Endothelial cell (in vitro differentiated cells): ENCODE measurements at regions not wholly inside any gene's neighbourhood (a gene's known extent, or its start where the extent isn't known, plus 50 kb on each side); places are given as distances from the start of the nearest gene placed in this dataset.

ENCODE experiments used
- DNase-seq: peaks from one replicate; pipeline ENCODE4 v3.0.0; 2021; ENCODE audit warnings: low spot score
- H3K27ac Mint-ChIP-seq: one replicate; pipeline ENCODE4 v1.8.0; 2021; ENCODE audit warnings: mixed read lengths, inconsistent platforms; ENCODE audit not compliant: unreplicated experiment
- H3K27me3 Mint-ChIP-seq: one replicate; pipeline ENCODE4 v1.8.0; 2021; ENCODE audit warnings: mild to moderate bottlenecking, moderate library complexity, mixed read lengths, inconsistent platforms; ENCODE audit not compliant: unreplicated experiment
- H3K36me3 Mint-ChIP-seq: one replicate; pipeline ENCODE4 v1.8.0; 2021; ENCODE audit warnings: mild to moderate bottlenecking, low read depth, mixed read lengths, inconsistent platforms; ENCODE audit not compliant: unreplicated experiment
- H3K4me1 Mint-ChIP-seq: one replicate; pipeline ENCODE4 v1.8.0; 2021; ENCODE audit warnings: mild to moderate bottlenecking, mixed read lengths, inconsistent platforms; ENCODE audit not compliant: unreplicated experiment
- H3K4me3 Mint-ChIP-seq: one replicate; pipeline ENCODE4 v1.8.0; 2021; ENCODE audit warnings: mild to moderate bottlenecking, mixed read lengths, inconsistent platforms; ENCODE audit not compliant: unreplicated experiment
- H3K9me3 Mint-ChIP-seq: one replicate; pipeline ENCODE4 v1.8.0; 2021; ENCODE audit warnings: mixed read lengths, inconsistent platforms; ENCODE audit not compliant: unreplicated experiment
- TF ChIP-seq, protein P1 (sequence below): fragments of 200-600 bp; sonication (generic); IDR thresholded peaks from one replicate; pipeline ENCODE4 v1.5.0; 2021; ENCODE audit warnings: antibody characterized with exemption; ENCODE audit not compliant: unreplicated experiment

DNA sequence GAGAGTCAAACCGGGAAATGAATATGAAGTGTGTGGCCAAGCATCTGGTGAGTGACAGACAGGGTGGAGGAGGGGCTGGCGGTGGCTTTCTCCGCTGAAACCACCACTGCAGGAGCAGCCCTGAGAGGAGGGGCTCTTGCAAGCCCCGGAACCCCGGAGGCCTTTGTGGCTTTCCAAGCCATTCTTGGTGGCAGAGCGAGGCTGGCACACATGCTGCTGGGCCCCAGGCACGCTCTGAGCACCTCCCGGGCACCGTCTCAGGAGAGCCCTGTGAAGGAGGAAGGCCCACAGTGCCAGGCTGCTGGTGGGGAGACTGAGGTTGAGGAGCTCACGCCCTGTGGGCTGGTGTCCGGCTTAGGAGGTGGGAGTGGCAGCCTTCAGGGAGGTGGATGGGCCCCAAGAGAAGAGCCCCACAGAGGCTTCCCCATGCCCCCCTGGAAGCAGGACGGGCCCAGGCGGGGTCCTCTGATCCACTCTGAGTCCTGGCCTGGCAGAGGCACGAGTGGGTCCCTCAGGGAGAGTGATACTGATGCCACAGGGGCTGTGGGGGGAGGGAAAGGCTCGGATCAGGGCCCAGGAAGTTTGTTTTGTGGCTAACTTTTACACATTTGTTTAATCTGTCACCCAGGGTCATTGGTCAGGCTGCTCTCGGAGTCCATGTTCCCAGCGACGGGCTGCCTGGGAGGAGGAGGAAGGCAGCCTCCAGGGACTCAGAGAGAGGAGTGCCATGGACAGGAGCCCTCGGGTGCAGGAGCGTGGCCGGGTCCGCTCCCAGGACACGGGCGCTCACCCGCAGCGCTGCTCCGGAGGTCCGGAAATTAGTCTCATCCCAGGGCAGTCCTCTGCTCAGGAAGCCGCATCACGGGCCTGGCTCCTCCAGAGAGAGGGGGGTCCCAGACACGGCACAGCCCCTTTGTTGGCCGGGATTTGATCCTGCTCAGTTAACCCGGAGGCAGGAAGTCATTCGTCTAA is 170.7 kb downstream of the ERMARD start:
- peaks cover 15% of the 10 kb centered on the region for H3K27me3 Mint-ChIP-seq
- H3K4me1 Mint-ChIP-seq, result peaks cover 5% of the 10 kb centered on the region
- DNase-seq, result no peak
- H3K27ac Mint-ChIP-seq, result no peak overlapping the region
- TF ChIP-seq, protein P1, sequence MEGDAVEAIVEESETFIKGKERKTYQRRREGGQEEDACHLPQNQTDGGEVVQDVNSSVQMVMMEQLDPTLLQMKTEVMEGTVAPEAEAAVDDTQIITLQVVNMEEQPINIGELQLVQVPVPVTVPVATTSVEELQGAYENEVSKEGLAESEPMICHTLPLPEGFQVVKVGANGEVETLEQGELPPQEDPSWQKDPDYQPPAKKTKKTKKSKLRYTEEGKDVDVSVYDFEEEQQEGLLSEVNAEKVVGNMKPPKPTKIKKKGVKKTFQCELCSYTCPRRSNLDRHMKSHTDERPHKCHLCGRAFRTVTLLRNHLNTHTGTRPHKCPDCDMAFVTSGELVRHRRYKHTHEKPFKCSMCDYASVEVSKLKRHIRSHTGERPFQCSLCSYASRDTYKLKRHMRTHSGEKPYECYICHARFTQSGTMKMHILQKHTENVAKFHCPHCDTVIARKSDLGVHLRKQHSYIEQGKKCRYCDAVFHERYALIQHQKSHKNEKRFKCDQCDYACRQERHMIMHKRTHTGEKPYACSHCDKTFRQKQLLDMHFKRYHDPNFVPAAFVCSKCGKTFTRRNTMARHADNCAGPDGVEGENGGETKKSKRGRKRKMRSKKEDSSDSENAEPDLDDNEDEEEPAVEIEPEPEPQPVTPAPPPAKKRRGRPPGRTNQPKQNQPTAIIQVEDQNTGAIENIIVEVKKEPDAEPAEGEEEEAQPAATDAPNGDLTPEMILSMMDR, result no peak
- H3K36me3 Mint-ChIP-seq, result peaks cover 4% of the 10 kb centered on the region
- no peaks in the 10 kb centered on the region for H3K9me3 Mint-ChIP-seq
- H3K4me3 Mint-ChIP-seq, result no peak overlapping the region

DNA sequence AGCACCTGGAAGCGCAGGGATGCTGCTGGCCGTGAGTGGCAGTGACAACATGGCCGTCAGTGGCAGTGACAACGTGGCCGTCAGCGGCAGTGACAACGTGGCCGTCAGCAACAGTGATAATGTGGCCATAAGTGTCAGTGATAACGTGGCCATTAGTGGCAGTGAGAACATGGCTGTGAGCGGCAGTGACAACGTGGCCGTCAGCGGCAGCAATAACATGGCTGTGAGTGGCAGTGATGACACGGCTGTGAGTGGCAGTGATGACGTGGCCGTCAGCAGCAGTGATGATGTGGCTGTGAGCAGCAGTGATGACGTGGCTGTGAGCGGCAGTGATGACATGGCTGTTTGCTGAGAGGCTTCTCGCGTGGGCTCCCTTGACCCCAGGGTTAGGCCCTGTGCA is 169.8 kb downstream of the ERMARD start:
- Mint-ChIP-seq H3K27ac (no peak overlapping the region), H3K9me3 (no peaks in the 10 kb centered on the region), H3K4me1 (peaks cover 5% of the 10 kb centered on the region), H3K27me3 (peaks cover 15% of the 10 kb centered on the region), H3K36me3 (peaks cover 4% of the 10 kb centered on the region), H3K4me3 (no peak overlapping the region)
- DNase-seq, result no peak
- TF ChIP-seq, protein P1, result no peak

DNA sequence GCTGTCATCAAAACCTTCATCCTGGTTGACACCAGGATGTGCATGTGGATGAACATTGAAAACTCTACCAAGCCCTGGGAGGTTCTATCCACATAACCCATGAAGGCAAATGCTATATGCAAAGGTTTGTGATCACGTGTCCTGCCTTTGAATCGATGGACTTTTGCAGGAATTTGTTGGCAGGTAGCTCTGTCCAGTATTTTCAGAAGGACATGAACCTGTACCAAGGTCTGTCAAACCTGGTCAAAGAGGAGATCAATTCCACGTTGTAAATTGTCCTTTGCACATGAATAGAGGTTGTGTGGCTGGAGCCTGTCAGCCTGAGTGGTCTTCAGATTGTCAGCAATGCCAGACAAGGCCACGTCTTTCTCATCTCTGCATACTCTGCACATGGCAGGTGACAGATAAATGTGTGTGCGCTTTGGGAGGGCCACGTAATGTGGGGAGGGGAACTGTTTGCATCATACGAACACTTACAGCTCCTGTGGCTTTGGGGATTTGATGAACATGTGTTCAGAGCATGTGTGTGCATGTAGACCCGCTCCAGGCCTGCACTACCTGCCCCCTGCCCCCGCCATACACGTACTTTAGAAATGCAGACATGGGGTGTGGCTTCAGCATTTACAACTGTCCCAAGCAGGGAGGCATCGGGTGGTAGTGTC is 169.1 kb downstream of the ERMARD start:
- H3K4me1 Mint-ChIP-seq, result peaks cover 5% of the 10 kb centered on the region

DNA sequence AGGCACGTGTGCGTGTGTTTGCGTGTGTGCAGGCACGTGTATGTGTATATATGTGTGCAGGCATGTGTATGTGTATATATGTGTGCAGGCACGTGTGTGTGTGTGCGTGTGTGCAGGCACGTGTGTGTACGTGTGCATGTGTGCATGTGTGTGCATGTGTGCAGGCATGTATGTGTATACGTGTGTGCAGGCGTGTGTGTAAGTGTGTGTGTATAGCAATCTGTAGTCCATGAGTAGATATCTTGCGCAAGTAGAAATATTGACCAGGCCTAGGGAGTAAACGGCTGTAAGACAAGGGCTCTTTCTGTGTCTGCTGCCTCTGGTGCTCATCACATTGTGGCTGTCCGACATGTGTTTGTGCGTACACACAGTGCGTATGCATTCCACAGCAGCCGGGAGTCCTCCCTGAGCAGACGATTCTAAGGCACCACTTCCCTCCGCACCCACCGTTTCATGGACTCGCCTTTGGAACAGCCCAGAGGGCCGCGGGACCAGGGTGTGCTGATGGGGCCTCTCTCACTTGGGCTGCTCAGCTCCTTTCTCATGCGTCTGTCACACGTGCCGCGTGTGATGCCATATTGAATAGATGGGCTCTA is 167.6 kb downstream of the ERMARD start:
- Mint-ChIP-seq H3K27me3 (peaks cover 15% of the 10 kb centered on the region), H3K4me1 (peaks cover 8% of the 10 kb centered on the region), H3K9me3 (no peaks in the 10 kb centered on the region), H3K4me3 (no peak overlapping the region), H3K36me3 (peaks cover 4% of the 10 kb centered on the region), H3K27ac (peak overlapping the region; percentile 11)
- TF ChIP-seq, protein P1, result no peak
- no peak for DNase-seq

More for the DNA sequence above, 169.1 kb downstream of the ERMARD start:
- H3K27ac Mint-ChIP-seq, result no peak overlapping the region
- no peak for DNase-seq
- peaks cover 4% of the 10 kb centered on the region for H3K36me3 Mint-ChIP-seq
- H3K9me3 Mint-ChIP-seq, result no peaks in the 10 kb centered on the region
- peaks cover 13% of the 10 kb centered on the region for H3K27me3 Mint-ChIP-seq
- TF ChIP-seq, protein P1, result no peak
- no peak overlapping the region for H3K4me3 Mint-ChIP-seq
